ENCODE measurements at regions not wholly inside any gene's neighbourhood (a gene's known extent, or its start where the extent isn't known, plus 50 kb on each side); places are given as distances from the start of the nearest gene placed in this dataset.
A peak's percentile ranks its signal among the peaks of the same experiment; 100 is the strongest.

DNA sequence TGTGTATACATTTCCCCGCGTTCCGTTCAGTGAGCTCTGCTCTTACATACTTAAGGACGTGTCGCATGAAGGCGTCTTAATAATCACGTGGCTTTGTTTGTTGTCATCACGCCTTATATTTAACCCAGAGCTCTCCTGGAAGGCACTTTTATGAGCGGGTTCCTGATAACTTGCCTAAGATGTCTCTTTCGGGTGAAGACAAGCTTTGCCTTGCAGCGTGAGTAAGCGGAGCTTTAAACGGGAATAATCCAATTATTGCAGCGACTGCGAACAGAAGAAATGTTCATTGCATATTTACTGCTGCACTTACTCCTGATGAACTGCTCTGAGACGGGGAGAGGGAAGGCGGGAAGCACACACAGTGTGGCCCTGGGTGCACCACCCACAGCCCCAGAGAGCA, 1128.2 kb downstream of the BRD1 start:
- no peak overlapping the region for H3K4me3 ChIP-seq
- no peak overlapping the region for H3K27ac ChIP-seq
- DNase-seq (ENCODE audit: low spot score): no peak
- TF ChIP-seq, protein P1, sequence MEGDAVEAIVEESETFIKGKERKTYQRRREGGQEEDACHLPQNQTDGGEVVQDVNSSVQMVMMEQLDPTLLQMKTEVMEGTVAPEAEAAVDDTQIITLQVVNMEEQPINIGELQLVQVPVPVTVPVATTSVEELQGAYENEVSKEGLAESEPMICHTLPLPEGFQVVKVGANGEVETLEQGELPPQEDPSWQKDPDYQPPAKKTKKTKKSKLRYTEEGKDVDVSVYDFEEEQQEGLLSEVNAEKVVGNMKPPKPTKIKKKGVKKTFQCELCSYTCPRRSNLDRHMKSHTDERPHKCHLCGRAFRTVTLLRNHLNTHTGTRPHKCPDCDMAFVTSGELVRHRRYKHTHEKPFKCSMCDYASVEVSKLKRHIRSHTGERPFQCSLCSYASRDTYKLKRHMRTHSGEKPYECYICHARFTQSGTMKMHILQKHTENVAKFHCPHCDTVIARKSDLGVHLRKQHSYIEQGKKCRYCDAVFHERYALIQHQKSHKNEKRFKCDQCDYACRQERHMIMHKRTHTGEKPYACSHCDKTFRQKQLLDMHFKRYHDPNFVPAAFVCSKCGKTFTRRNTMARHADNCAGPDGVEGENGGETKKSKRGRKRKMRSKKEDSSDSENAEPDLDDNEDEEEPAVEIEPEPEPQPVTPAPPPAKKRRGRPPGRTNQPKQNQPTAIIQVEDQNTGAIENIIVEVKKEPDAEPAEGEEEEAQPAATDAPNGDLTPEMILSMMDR (IDR thresholded peaks at IDR 0.05): no peak

DNA sequence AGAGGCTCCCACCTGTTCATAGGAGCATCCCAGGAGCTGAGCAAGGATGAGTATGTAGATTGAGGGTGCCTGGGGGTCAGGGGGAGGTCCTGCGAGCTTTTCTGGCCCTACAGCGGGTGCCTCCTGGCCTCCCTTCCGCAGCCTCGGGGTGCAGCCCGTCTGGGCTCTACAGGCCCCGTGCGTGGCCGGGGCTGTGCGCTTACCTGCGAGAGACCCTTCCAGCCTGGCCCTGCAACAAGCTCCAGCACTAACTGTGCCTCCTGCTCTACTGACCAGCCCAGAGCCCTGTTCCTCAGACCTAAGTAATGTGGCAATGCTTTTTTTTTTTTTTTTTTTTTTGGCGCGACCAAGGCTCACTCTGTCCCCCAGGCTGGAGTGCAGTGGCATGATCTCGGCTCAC, 1129.1 kb downstream of the BRD1 start:
- TF ChIP-seq, protein P1 (IDR thresholded peaks at IDR 0.05): no peak
- no peak for DNase-seq (ENCODE audit: low spot score)
- Histone ChIP-seq H3K27ac (no peak overlapping the region), H3K4me3 (no peak overlapping the region)

DNA sequence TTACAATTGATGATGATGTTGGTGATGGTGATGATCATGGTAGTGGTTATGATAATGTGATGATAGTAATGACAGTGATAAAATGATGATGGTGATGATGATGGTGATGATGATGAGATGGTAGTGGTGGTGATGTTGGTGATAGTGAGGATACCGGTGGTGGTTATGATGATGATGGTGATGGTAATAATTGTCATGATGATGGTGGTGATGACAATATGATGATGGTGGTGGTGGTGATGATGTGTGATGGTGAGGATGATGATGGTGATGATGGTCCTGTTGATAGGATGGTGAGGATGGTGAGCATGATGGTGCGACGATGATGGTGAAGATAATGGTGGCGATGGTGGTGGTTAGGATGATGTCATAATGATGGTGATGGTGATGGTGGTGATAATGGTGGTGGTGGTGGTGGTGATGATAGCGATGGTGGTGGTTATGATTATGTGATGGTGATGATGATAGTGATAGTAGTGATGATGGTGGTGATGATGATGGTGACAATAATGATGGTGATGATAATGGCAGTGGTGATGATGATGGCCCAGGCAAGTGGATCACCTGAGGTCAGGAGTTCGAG, 1129.9 kb downstream of the BRD1 start:
- H3K27ac ChIP-seq: no peak overlapping the region
- TF ChIP-seq, protein P1 (IDR thresholded peaks at IDR 0.05): no peak
- no peak for DNase-seq (ENCODE audit: low spot score)
- no peak overlapping the region for H3K4me3 ChIP-seq

DNA sequence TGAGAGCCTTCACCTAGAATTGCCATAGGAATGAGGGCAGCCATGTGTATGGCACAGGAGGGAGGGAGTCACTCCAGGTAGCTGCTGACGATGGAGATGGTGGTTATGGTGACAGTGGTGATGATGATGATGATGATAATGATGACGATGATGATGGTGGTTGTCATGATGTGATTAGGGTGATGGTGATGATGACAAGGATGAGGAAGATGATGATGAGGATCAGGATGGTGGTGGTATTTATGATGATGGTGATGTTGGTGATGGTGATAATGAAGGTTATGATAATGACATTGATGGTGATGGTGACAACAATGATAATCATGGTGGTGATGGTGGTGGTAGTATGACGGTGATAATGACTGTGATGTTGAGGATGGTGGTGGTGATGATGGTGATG, 1130.5 kb downstream of the BRD1 start:
- TF ChIP-seq, protein P1 (IDR thresholded peaks at IDR 0.05): no peak
- Histone ChIP-seq H3K4me3 (no peak overlapping the region), H3K27ac (no peak overlapping the region)
- DNase-seq (ENCODE audit: low spot score): no peak

DNA sequence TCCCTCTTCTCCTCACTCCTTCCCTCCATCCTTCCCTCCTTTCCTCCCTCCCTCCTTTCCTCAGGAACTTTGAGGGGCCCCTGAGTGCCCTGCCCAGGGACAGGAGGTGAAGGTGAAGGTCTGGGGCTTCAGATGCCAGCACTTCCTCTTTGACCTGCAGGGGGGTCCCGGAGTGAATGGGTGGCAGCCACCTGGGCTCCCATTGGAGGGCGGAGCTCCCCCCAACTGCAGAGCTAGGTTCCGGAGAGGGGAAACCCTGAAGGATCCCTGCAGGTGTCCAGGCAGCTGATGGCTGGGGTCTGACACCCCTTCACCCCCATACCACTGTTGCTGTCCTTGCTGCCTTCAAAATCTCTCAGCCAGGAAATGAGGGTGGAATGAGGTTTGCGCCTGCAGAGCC, 1131.3 kb downstream of the BRD1 start:
- no peak for DNase-seq (ENCODE audit: low spot score)
- no peak overlapping the region for H3K4me3 ChIP-seq
- no peak overlapping the region for H3K27ac ChIP-seq
- TF ChIP-seq, protein P1 (IDR thresholded peaks at IDR 0.05): no peak

DNA sequence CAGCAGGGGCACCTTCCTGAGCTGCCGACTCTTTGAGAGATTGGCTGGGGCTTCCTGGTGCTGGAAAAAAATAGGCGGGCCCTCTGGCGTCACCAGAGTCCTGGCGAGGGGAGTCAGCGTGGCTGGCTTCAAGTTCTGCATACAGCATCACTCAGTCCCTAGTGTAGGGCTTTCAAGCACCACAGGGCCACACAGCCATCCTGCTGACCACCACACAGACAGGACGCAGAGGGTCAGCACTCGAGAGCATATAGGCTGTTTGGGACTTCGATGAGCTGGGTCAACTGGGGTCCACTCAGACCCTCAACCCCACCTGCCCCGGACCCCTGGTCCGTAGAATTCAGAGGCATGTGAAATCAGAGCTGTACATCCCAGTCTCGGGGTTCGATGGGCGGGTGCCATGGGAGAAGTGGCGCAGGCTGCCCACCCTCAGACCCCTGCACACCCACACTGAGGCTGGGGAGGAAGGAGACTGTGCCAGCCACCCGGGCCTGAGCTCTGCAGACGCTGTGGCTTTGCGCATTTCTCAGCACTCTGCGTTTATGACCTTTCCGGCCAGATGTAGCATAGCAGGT, 1131.9 kb downstream of the BRD1 start:
- no peak for DNase-seq (ENCODE audit: low spot score)
- Histone ChIP-seq H3K4me3 (no peak overlapping the region), H3K27ac (no peak overlapping the region)
- TF ChIP-seq, protein P1 (IDR thresholded peaks at IDR 0.05): no peak

DNA sequence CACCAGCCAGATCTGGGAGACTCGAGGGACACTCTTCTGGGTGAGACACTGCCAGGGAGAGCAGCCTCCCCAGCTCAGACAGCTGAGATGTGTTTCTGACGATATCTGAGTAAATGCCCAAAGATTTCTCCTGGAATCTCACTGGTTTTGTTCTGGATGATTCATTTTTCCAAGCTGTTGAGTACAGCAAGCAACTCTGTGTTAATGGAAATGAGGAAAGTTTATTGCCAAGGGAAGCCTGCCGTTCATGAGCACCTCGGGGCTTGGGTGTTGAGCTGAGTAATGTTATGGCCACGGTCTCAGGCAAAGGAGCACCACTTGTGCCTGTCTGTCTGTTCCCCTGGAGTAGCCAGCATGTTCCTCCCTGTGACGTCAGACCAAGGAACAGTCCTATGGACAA, 1132.4 kb downstream of the BRD1 start:
- no peak for DNase-seq (ENCODE audit: low spot score)
- Histone ChIP-seq H3K27ac (peak overlapping the region in 1 of 2 donors; percentile 22), H3K4me3 (no peak overlapping the region)
- TF ChIP-seq, protein P1 (IDR thresholded peaks at IDR 0.05): no peak
